ENCODE measurements at regions not wholly inside any gene's neighbourhood (a gene's known extent, or its start where the extent isn't known, plus 50 kb on each side); places are given as distances from the start of the nearest gene placed in this dataset.

GRCh38 chr3:8307545-8308110, 194.0 kb upstream of the LMCD1 start:
- Histone ChIP-seq H3K4me3 (no peak overlapping the region), H3K9ac (ENCODE audit: insufficient read depth in 1 of 2, low read length in 2 of 2) (no peak overlapping the region), H3K4me1 (ENCODE audit: control insufficient read depth in 5 of 5, insufficient read depth in 5 of 5, low read length in 5 of 5) (no peaks in the 10 kb centered on the region), H3K27me3 (ENCODE audit: control insufficient read depth in 3 of 3, insufficient read depth in 3 of 3, low read length in 2 of 3) (no peaks in the 10 kb centered on the region), H3K9me3 (ENCODE audit: control insufficient read depth in 4 of 4, insufficient read depth in 3 of 4, low read length in 3 of 4) (peaks cover 0 to 2% (median 0%) of the 10 kb centered on the region in 4 donors), H3K36me3 (ENCODE audit: control insufficient read depth in 4 of 4, insufficient read depth in 4 of 4, low read length in 4 of 4) (no peaks in the 10 kb centered on the region), H3K27ac (ENCODE audit: low read depth in 1 of 2, low read length in 1 of 2) (no peak overlapping the region)
- DNase-seq (no peak), ATAC-seq (ENCODE audit: insufficient read depth, low FRiP score) (no peak)
- TF ChIP-seq, protein P1, sequence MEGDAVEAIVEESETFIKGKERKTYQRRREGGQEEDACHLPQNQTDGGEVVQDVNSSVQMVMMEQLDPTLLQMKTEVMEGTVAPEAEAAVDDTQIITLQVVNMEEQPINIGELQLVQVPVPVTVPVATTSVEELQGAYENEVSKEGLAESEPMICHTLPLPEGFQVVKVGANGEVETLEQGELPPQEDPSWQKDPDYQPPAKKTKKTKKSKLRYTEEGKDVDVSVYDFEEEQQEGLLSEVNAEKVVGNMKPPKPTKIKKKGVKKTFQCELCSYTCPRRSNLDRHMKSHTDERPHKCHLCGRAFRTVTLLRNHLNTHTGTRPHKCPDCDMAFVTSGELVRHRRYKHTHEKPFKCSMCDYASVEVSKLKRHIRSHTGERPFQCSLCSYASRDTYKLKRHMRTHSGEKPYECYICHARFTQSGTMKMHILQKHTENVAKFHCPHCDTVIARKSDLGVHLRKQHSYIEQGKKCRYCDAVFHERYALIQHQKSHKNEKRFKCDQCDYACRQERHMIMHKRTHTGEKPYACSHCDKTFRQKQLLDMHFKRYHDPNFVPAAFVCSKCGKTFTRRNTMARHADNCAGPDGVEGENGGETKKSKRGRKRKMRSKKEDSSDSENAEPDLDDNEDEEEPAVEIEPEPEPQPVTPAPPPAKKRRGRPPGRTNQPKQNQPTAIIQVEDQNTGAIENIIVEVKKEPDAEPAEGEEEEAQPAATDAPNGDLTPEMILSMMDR (IDR thresholded peaks at IDR 0.05; ENCODE audit: control extremely low read depth, extremely low read depth): no peak

DNA sequence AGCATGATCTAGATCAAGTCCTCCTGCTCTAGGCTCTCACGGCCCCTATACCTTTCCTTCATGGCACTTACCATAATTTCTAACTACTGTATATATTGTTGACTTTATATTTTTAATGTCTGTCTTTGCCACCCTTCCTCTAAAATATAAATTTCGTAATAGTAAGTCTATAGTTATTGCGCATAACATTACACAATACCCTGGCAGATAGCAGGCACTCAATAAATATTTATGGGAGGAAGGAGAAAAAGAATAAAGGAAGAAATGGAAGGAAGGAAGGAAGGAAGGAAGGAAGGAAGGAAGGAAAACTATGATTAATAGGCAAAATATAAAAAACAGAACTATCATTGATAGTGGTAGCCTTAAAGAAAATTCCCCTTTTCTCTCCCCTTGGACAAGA, 190.3 kb upstream of the LMCD1 start:
- Histone ChIP-seq H3K27me3 (ENCODE audit: control insufficient read depth in 3 of 3, insufficient read depth in 3 of 3, low read length in 2 of 3) (no peaks in the 10 kb centered on the region), H3K9ac (ENCODE audit: insufficient read depth in 1 of 2, low read length in 2 of 2) (no peak overlapping the region), H3K4me3 (no peak overlapping the region), H3K4me1 (ENCODE audit: control insufficient read depth in 5 of 5, insufficient read depth in 5 of 5, low read length in 5 of 5) (peaks cover 0 to 1% (median 0%) of the 10 kb centered on the region in 5 donors), H3K27ac (ENCODE audit: low read depth in 1 of 2, low read length in 1 of 2) (no peak overlapping the region), H3K36me3 (ENCODE audit: control insufficient read depth in 4 of 4, insufficient read depth in 4 of 4, low read length in 4 of 4) (no peaks in the 10 kb centered on the region), H3K9me3 (ENCODE audit: control insufficient read depth in 4 of 4, insufficient read depth in 3 of 4, low read length in 3 of 4) (peaks cover 0 to 2% (median 0%) of the 10 kb centered on the region in 4 donors)
- 69 to 84% methylated on average over 3 of the region's 3 CpGs for WGBS, 2 donors
- TF ChIP-seq, protein P1 (IDR thresholded peaks at IDR 0.05; ENCODE audit: control extremely low read depth, extremely low read depth): no peak
- DNase-seq: no peak
- ATAC-seq (ENCODE audit: insufficient read depth, low FRiP score): no peak

DNA sequence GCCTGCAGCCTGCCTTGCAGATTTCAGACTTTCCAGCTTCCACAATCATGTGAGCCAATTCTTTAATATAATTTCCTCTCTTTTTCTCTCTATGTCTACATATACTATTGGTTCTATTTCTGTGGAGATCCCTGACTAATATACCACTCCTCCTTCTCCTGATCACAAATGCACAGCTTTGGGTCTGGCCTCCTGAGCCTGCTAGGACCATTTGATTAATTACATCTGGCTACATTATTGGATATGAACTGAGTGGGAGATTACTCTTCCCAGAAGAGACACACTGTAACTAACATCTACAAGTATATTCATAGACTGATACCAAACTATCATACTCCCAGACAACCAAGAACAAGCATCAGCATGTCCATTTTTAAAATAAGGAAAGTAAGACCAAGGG, 188.9 kb upstream of the LMCD1 start:
- H3K27ac ChIP-seq (ENCODE audit: low read depth in 1 of 2, low read length in 1 of 2): no peak overlapping the region
- no peak for DNase-seq
- H3K36me3 ChIP-seq (ENCODE audit: control insufficient read depth in 4 of 4, insufficient read depth in 4 of 4, low read length in 4 of 4): no peaks in the 10 kb centered on the region
- peaks cover 0 to 1% (median 0%) of the 10 kb centered on the region in 5 donors for H3K4me1 ChIP-seq (ENCODE audit: control insufficient read depth in 5 of 5, insufficient read depth in 5 of 5, low read length in 5 of 5)
- TF ChIP-seq, protein P1 (IDR thresholded peaks at IDR 0.05; ENCODE audit: control extremely low read depth, extremely low read depth): no peak
- ATAC-seq (ENCODE audit: insufficient read depth, low FRiP score): no peak
- H3K9ac ChIP-seq (ENCODE audit: insufficient read depth in 1 of 2, low read length in 2 of 2): no peak overlapping the region
- H3K9me3 ChIP-seq (ENCODE audit: control insufficient read depth in 4 of 4, insufficient read depth in 3 of 4, low read length in 3 of 4): peaks cover 0 to 2% (median 0%) of the 10 kb centered on the region in 4 donors
- H3K4me3 ChIP-seq: no peak overlapping the region
- no peaks in the 10 kb centered on the region for H3K27me3 ChIP-seq (ENCODE audit: control insufficient read depth in 3 of 3, insufficient read depth in 3 of 3, low read length in 2 of 3)

Data from lung (tissue), 11 donors.